HAP-1 (cell line): ENCODE measurements at regions not wholly inside any gene's neighbourhood (a gene's known extent, or its start where the extent isn't known, plus 50 kb on each side); places are given as distances from the start of the nearest gene placed in this dataset.
"Not testable (repeated sequence)": the region's sequence is repeated elsewhere in the genome, so short reads cannot be mapped to it uniquely, and the experiment has no call there.

Experiments used
- DNase-seq, 2 experiments: peaks; one replicate each; pipeline ENCODE4 v3.0.0-alpha.2; 2016 to 2020; ENCODE audit warnings: low spot score in 2 of 2
- H3K27me3 ChIP-seq: fragments of 250-450 bp; sonication (Bioruptor Pico); 2 replicates; pipeline ENCODE4 v1.5.1; 2020; ENCODE audit warnings: low read depth, mild to moderate bottlenecking, moderate library complexity
- H3K36me3 ChIP-seq: fragments of 250-450 bp; sonication (Bioruptor Pico); replicated peaks from 2 replicates; pipeline ENCODE4 v1.5.1; 2020; ENCODE audit warnings: mild to moderate bottlenecking
- H3K4me1 ChIP-seq: fragments of 250-450 bp; sonication (Bioruptor Pico); 2 replicates; pipeline ENCODE4 v1.5.1; 2020; ENCODE audit warnings: mild to moderate bottlenecking
- H3K4me3 ChIP-seq: fragments of 250-450 bp; sonication (Bioruptor Pico); 2 replicates; pipeline ENCODE4 v1.5.1; 2020; ENCODE audit warnings: mild to moderate bottlenecking, moderate library complexity
- H3K9me3 ChIP-seq: fragments of 250-450 bp; sonication (Bioruptor Pico); 2 replicates; pipeline ENCODE4 v1.5.1; 2020; ENCODE audit warnings: mild to moderate bottlenecking, moderate library complexity
- in situ Hi-C: fragments of 300-500 bp; cut with MboI; formaldehyde crosslinking; loops from 3 replicates; pipeline ENCODE4 v1.14.3; 2020; ENCODE audit warnings: low sequenced_read_pairs, inconsistent platforms, mixed read lengths

GRCh38 chr6:8624665-8625064 lies 189.3 kb upstream of the SLC35B3 start:
- in situ Hi-C loops: no loop called here
- Histone ChIP-seq H3K4me1 (no peaks in the 10 kb centered on the region), H3K9me3 (no peaks in the 10 kb centered on the region), H3K4me3 (no peak overlapping the region), H3K36me3 (no peaks in the 10 kb centered on the region), H3K27me3 (no peaks in the 10 kb centered on the region)
- DNase-seq: no peak

GRCh38 chr6:8623441-8623840 lies 188.1 kb upstream of the SLC35B3 start:
- Histone ChIP-seq H3K36me3 (no peaks in the 10 kb centered on the region), H3K27me3 (no peaks in the 10 kb centered on the region), H3K9me3 (no peaks in the 10 kb centered on the region), H3K4me3 (no peak overlapping the region), H3K4me1 (no peaks in the 10 kb centered on the region)
- in situ Hi-C loops: no loop called here
- no peak for DNase-seq

GRCh38 chr6:8619853-8620252 lies 184.5 kb upstream of the SLC35B3 start:
- no peak overlapping the region for H3K4me3 ChIP-seq
- DNase-seq: no peak
- no peaks in the 10 kb centered on the region for H3K9me3 ChIP-seq
- H3K27me3 ChIP-seq: no peaks in the 10 kb centered on the region
- no peaks in the 10 kb centered on the region for H3K36me3 ChIP-seq
- in situ Hi-C loops: no loop called here
- H3K4me1 ChIP-seq: no peaks in the 10 kb centered on the region

GRCh38 chr6:8619408-8619807 lies 184.1 kb upstream of the SLC35B3 start:
- in situ Hi-C loops, DNase-seq: not testable (repeated sequence)

GRCh38 chr6:8608737-8609136 lies 173.4 kb upstream of the SLC35B3 start:
- Histone ChIP-seq H3K27me3 (no peaks in the 10 kb centered on the region), H3K4me3 (no peak overlapping the region), H3K4me1 (no peaks in the 10 kb centered on the region), H3K36me3 (no peaks in the 10 kb centered on the region), H3K9me3 (no peaks in the 10 kb centered on the region; the same call in 1 of the 2 replicates)
- no peak for DNase-seq
- in situ Hi-C loops: no loop called here

More at GRCh38 chr6:8619408-8619807, 184.1 kb upstream of the SLC35B3 start:
- H3K27me3 ChIP-seq, H3K4me1 ChIP-seq, H3K4me3 ChIP-seq, H3K9me3 ChIP-seq, H3K36me3 ChIP-seq: not testable (repeated sequence)

GRCh38 chr6:8589941-8590729 lies 154.8 kb upstream of the SLC35B3 start:
- H3K4me1 ChIP-seq: no peaks in the 10 kb centered on the region
- no peaks in the 10 kb centered on the region for H3K27me3 ChIP-seq
- no peak overlapping the region for H3K4me3 ChIP-seq
- H3K9me3 ChIP-seq: no peaks in the 10 kb centered on the region
- in situ Hi-C loops: no loop called here
- H3K36me3 ChIP-seq: no peaks in the 10 kb centered on the region
- DNase-seq: peak in 1 of 2 experiments; percentile 27

- H3K4me3 ChIP-seq: no peak overlapping the region
- H3K27me3 ChIP-seq: no peaks in the 10 kb centered on the region
- no peak for DNase-seq
- no peaks in the 10 kb centered on the region for H3K36me3 ChIP-seq
- no peaks in the 10 kb centered on the region for H3K4me1 ChIP-seq
- in situ Hi-C loops: no loop called here
- H3K9me3 ChIP-seq: no peaks in the 10 kb centered on the region
These were observed 152.8 kb upstream of the SLC35B3 start for GRCh38 chr6:8588176-8588575.

GRCh38 chr6:8583291-8583690 lies 147.9 kb upstream of the SLC35B3 start:
- H3K4me1 ChIP-seq: no peaks in the 10 kb centered on the region
- no peaks in the 10 kb centered on the region for H3K9me3 ChIP-seq
- H3K27me3 ChIP-seq: no peaks in the 10 kb centered on the region
- H3K36me3 ChIP-seq: no peaks in the 10 kb centered on the region
- no peak overlapping the region for H3K4me3 ChIP-seq
- in situ Hi-C loops: no loop called here
- DNase-seq: no peak

GRCh38 chr6:8579372-8579771 lies 144.0 kb upstream of the SLC35B3 start:
- no peaks in the 10 kb centered on the region for H3K36me3 ChIP-seq
- H3K4me3 ChIP-seq: no peak overlapping the region
- no peaks in the 10 kb centered on the region for H3K4me1 ChIP-seq
- in situ Hi-C loops: no loop called here
- no peaks in the 10 kb centered on the region for H3K27me3 ChIP-seq
- no peaks in the 10 kb centered on the region for H3K9me3 ChIP-seq
- DNase-seq: no peak

GRCh38 chr6:8578006-8578405 lies 142.7 kb upstream of the SLC35B3 start:
- Histone ChIP-seq H3K4me1 (no peaks in the 10 kb centered on the region), H3K27me3 (no peaks in the 10 kb centered on the region), H3K36me3 (no peaks in the 10 kb centered on the region), H3K4me3 (no peak overlapping the region), H3K9me3 (no peaks in the 10 kb centered on the region)
- in situ Hi-C loops: no loop called here
- no peak for DNase-seq

GRCh38 chr6:8574749-8575468 lies 139.6 kb upstream of the SLC35B3 start:
- no peaks in the 10 kb centered on the region for H3K36me3 ChIP-seq
- in situ Hi-C loops: no loop called here
- no peaks in the 10 kb centered on the region for H3K27me3 ChIP-seq
- H3K9me3 ChIP-seq: no peaks in the 10 kb centered on the region
- H3K4me1 ChIP-seq: no peaks in the 10 kb centered on the region
- no peak for DNase-seq
- no peak overlapping the region for H3K4me3 ChIP-seq

- DNase-seq: no peak
- Histone ChIP-seq H3K36me3 (no peaks in the 10 kb centered on the region), H3K9me3 (no peaks in the 10 kb centered on the region), H3K27me3 (no peaks in the 10 kb centered on the region), H3K4me1 (no peaks in the 10 kb centered on the region), H3K4me3 (no peak overlapping the region)
- in situ Hi-C loops: no loop called here
These were observed 139.0 kb upstream of the SLC35B3 start for GRCh38 chr6:8574311-8574710.

- in situ Hi-C loops: no loop called here
- Histone ChIP-seq H3K36me3 (no peaks in the 10 kb centered on the region), H3K4me3 (no peak overlapping the region), H3K27me3 (no peaks in the 10 kb centered on the region), H3K4me1 (no peaks in the 10 kb centered on the region), H3K9me3 (no peaks in the 10 kb centered on the region)
- DNase-seq: no peak
These were observed 135.0 kb upstream of the SLC35B3 start for GRCh38 chr6:8570256-8570920.

GRCh38 chr6:8562125-8562524 lies 126.8 kb upstream of the SLC35B3 start:
- in situ Hi-C loops: no loop called here
- H3K9me3 ChIP-seq: no peaks in the 10 kb centered on the region

More at GRCh38 chr6:8562125-8562524, 126.8 kb upstream of the SLC35B3 start:
- DNase-seq: no peak
- Histone ChIP-seq H3K27me3 (no peaks in the 10 kb centered on the region), H3K36me3 (no peaks in the 10 kb centered on the region), H3K4me1 (no peaks in the 10 kb centered on the region), H3K4me3 (no peak overlapping the region)
